Body of pancreas (tissue), 4 donors: ENCODE measurements at regions not wholly inside any gene's neighbourhood (a gene's known extent, or its start where the extent isn't known, plus 50 kb on each side); places are given as distances from the start of the nearest gene placed in this dataset.

Experiments
- CTCF ChIP-seq, 7 experiments: fragments of 450-650 bp in 4 of 7; fragments of 200-600 bp in 3 of 7; sonication (generic) in 3 of 7; IDR thresholded peaks; one replicate each; pipeline ENCODE4 v1.5.1; 2016 to 2019; ENCODE audit warnings: antibody characterized with exemption in 7 of 7
- POLR2A ChIP-seq, 3 donors: fragments of 450-650 bp; IDR thresholded peaks; one replicate each; pipeline ENCODE4 v1.6.1; 2016; ENCODE audit warnings: antibody characterized with exemption in 3 of 3, mild to moderate bottlenecking in 2 of 3

DNA sequence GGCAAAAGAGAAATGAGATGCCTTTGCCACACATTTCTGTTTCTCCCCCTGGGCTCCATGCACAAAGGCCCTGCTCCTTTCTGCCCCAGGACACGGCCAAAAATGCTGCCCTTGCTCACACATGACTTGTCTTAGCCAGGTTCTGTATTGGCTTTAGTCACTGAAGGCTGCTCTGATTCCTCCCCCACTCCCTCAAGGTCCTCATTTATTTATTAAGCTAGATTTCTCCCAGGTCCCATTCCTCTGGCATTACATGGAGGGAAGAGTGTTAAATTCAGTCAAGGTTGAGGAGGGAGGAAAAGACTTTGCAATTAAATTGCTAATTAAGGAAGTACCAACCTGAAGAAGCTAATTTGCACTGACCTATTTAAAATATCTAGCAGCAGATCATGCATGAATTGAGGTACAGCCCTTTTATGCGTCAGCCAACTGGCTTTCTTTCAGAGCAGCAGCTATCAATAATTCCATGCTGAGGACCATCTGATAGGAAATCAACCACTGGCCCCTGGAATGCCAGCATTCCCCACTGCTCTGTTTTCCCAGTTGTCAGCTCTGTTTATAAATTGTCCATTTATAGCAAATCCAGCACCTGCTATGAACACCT lies 81.2 kb upstream of the MAP3K1 start:
- no peak for TF ChIP-seq CTCF (IDR thresholded peaks at IDR 0.05)
- no peak for TF ChIP-seq POLR2A (IDR thresholded peaks at IDR 0.05)
